ENCODE measurements at regions not wholly inside any gene's neighbourhood (a gene's known extent, or its start where the extent isn't known, plus 50 kb on each side); places are given as distances from the start of the nearest gene placed in this dataset.

GRCh38 chr3:69688400-69688799, 50.9 kb upstream of the MITF start:
- TF ChIP-seq EZH2 (IDR thresholded peaks at IDR 0.05) (no peak), POLR2AphosphoS5 (IDR thresholded peaks at IDR 0.05; ENCODE audit: borderline replicate concordance, low read depth, low read length) (no peak), FOXP2 (optimal IDR thresholded peaks at IDR 0.05; ENCODE audit: control extremely low read depth, extremely low read length, insufficient read depth) (no peak)

Data from SK-N-MC (cell line).